ENCODE measurements at regions not wholly inside any gene's neighbourhood (a gene's known extent, or its start where the extent isn't known, plus 50 kb on each side); places are given as distances from the start of the nearest gene placed in this dataset.

GRCh38 chr15:72915843-72916242, 132.3 kb upstream of the ADPGK start:
- intact Hi-C loops (cut with DNase I; ENCODE audit: low total_unique reads) = no loop called here
- 76 to 81% (median 81%) methylated on average over 7 of the region's 7 CpGs for WGBS, 5 donors

GRCh38 chr15:72912996-72913395, 129.4 kb upstream of the ADPGK start:
- H3K9me3 ChIP-seq = no peaks in the 10 kb centered on the region
- TF ChIP-seq CTCF (IDR thresholded peaks at IDR 0.05 in 8 of 11, conservative IDR thresholded peaks at IDR 0.05 in 3 of 11) (no peak), POLR2AphosphoS5 (IDR thresholded peaks at IDR 0.05) (no peak), POLR2A (IDR thresholded peaks at IDR 0.05) (no peak)
- DNase-seq = no peak
- H3K27ac ChIP-seq = no peak overlapping the region
- no peak overlapping the region for H3K4me3 ChIP-seq
- H3K36me3 ChIP-seq = no peaks in the 10 kb centered on the region
- WGBS, 5 donors = 62 to 76% (median 70%) methylated on average over 2 of the region's 2 CpGs
- H3K4me1 ChIP-seq = no peaks in the 10 kb centered on the region
- intact Hi-C loops (cut with DNase I; ENCODE audit: low total_unique reads) = no loop called here
- H3K27me3 ChIP-seq (replicated peaks in 1 of 7) = peaks cover 0 to 2% (median 0%) of the 10 kb centered on the region in 7 donors

More at GRCh38 chr15:72915843-72916242, 132.3 kb upstream of the ADPGK start:
- Histone ChIP-seq H3K9me3 (no peaks in the 10 kb centered on the region), H3K27me3 (replicated peaks in 1 of 7) (no peaks in the 10 kb centered on the region), H3K27ac (no peak overlapping the region), H3K4me1 (no peaks in the 10 kb centered on the region), H3K4me3 (no peak overlapping the region), H3K36me3 (no peaks in the 10 kb centered on the region)
- DNase-seq = no peak
- TF ChIP-seq POLR2AphosphoS5 (IDR thresholded peaks at IDR 0.05) (no peak), POLR2A (IDR thresholded peaks at IDR 0.05) (no peak), CTCF (IDR thresholded peaks at IDR 0.05 in 8 of 11, conservative IDR thresholded peaks at IDR 0.05 in 3 of 11) (no peak)

- TF ChIP-seq POLR2AphosphoS5 (IDR thresholded peaks at IDR 0.05) = no peak
- no peak for TF ChIP-seq CTCF (IDR thresholded peaks at IDR 0.05 in 8 of 11, conservative IDR thresholded peaks at IDR 0.05 in 3 of 11)
- TF ChIP-seq POLR2A (IDR thresholded peaks at IDR 0.05) = no peak
- Histone ChIP-seq H3K27me3 (replicated peaks in 1 of 7) (peaks cover 0 to 5% (median 0%) of the 10 kb centered on the region in 7 donors), H3K4me1 (no peaks in the 10 kb centered on the region), H3K36me3 (no peaks in the 10 kb centered on the region), H3K9me3 (no peaks in the 10 kb centered on the region), H3K4me3 (no peak overlapping the region), H3K27ac (no peak overlapping the region)
- WGBS, 5 donors = 51 to 62% (median 57%) methylated on average over 4 of the region's 4 CpGs
- no peak for DNase-seq
- intact Hi-C loops (cut with DNase I; ENCODE audit: low total_unique reads) = no loop called here
Observed at GRCh38 chr15:72912121-72912520, 128.6 kb upstream of the ADPGK start.

GRCh38 chr15:72911626-72912025, 128.1 kb upstream of the ADPGK start:
- peaks cover 0 to 9% (median 0%) of the 10 kb centered on the region in 7 donors for H3K27me3 ChIP-seq (replicated peaks in 1 of 7)
- no peaks in the 10 kb centered on the region for H3K36me3 ChIP-seq
- DNase-seq = no peak
- intact Hi-C loops (cut with DNase I; ENCODE audit: low total_unique reads) = no loop called here
- no peaks in the 10 kb centered on the region for H3K4me1 ChIP-seq
- H3K4me3 ChIP-seq = no peak overlapping the region
- no peak overlapping the region for H3K27ac ChIP-seq
- H3K9me3 ChIP-seq = no peaks in the 10 kb centered on the region
- TF ChIP-seq POLR2AphosphoS5 (IDR thresholded peaks at IDR 0.05) (no peak), CTCF (IDR thresholded peaks at IDR 0.05 in 8 of 11, conservative IDR thresholded peaks at IDR 0.05 in 3 of 11) (no peak), POLR2A (IDR thresholded peaks at IDR 0.05) (no peak)
- 50 to 100% (median 94%) methylated on average over 1 of the region's 1 CpG for WGBS, 5 donors

Data from spleen (tissue), 11 donors.